Renal cortex interstitium (tissue), 11 donors: ENCODE measurements at regions not wholly inside any gene's neighbourhood (a gene's known extent, or its start where the extent isn't known, plus 50 kb on each side); places are given as distances from the start of the nearest gene placed in this dataset.
"Not testable (repeated sequence)": the region's sequence is repeated elsewhere in the genome, so short reads cannot be mapped to it uniquely, and the experiment has no call there.

Source experiments
- DNase-seq, 11 donors: peaks; one replicate each; pipeline ENCODE4 v3.0.0-alpha.2; 2013; ENCODE audit warnings: low read depth in 9 of 11, low spot score in 4 of 11; ENCODE audit errors: extremely low read depth in 1 of 11

- no peak for DNase-seq
Observed at GRCh38 chr5:124912638-124913328, 166.3 kb upstream of the ZNF608 start.

- no peak for DNase-seq
Observed at GRCh38 chr5:124913329-124913653, 166.9 kb upstream of the ZNF608 start.

- DNase-seq: not testable (repeated sequence)
Observed at GRCh38 chr5:124916313-124916712, 169.9 kb upstream of the ZNF608 start.

GRCh38 chr5:124918618-124919017 lies 172.2 kb upstream of the ZNF608 start:
- no peak for DNase-seq

- no peak for DNase-seq
Observed at GRCh38 chr5:124919076-124919475, 172.6 kb upstream of the ZNF608 start.

GRCh38 chr5:124919747-124920525 lies 173.5 kb upstream of the ZNF608 start:
- DNase-seq: no peak

GRCh38 chr5:124920909-124921666 lies 174.6 kb upstream of the ZNF608 start:
- no peak for DNase-seq

- DNase-seq: no peak
Observed at GRCh38 chr5:124921694-124922093, 175.3 kb upstream of the ZNF608 start.

- DNase-seq: no peak
Observed at GRCh38 chr5:124922255-124922975, 176.0 kb upstream of the ZNF608 start.

- no peak for DNase-seq
Observed at GRCh38 chr5:124923131-124923530, 176.7 kb upstream of the ZNF608 start.

GRCh38 chr5:124924729-124925128 lies 178.3 kb upstream of the ZNF608 start:
- no peak for DNase-seq

- DNase-seq: no peak
Observed at GRCh38 chr5:124927735-124928134, 181.3 kb upstream of the ZNF608 start.

GRCh38 chr5:124929000-124929399 lies 182.6 kb upstream of the ZNF608 start:
- DNase-seq: no peak

GRCh38 chr5:124932791-124933600 lies 186.6 kb upstream of the ZNF608 start:
- no peak for DNase-seq

GRCh38 chr5:124935065-124935464 lies 188.6 kb upstream of the ZNF608 start:
- DNase-seq: no peak

- no peak for DNase-seq
Observed at GRCh38 chr5:124936626-124936933, 190.1 kb upstream of the ZNF608 start.

GRCh38 chr5:124941051-124942049 lies 194.9 kb upstream of the ZNF608 start:
- DNase-seq: no peak
